ENCODE measurements at regions not wholly inside any gene's neighbourhood (a gene's known extent, or its start where the extent isn't known, plus 50 kb on each side); places are given as distances from the start of the nearest gene placed in this dataset.

DNA sequence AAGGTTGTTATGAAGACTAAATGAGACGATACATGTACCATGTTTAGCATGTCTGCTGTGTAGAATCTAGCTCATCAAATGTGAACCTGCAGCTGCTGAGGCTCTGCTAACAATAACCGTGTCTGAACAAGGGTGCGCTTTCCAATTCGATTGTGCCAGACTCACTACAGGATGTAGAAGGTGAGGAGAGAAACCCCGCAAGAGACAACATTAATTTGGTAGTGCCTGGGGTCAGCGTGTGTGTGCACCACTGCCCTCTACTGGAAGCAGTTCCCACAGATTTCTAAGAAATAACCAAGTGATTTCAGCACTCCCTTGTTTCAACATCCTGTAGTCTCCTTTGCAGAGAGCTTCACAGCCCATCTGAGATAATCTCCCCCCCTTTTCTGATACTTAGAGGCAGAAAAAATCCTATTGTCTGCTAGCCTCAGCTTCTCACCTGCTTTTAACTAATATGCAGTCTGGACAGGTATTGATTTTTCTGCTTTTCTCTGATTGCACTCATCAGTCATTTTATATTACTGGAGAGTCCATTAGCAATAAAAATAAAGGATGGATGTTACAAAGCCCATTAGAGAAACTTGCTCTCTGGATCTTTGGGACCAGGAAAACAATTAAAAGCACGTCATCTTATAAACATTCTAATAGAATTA is 96.7 kb upstream of the BACH2 start:
- Mint-ChIP-seq H3K4me1 (ENCODE audit: low read depth) (peaks cover 74% of the 10 kb centered on the region), H3K4me3 (ENCODE audit: low read depth) (no peak overlapping the region), H3K36me3 (ENCODE audit: low read depth) (no peaks in the 10 kb centered on the region), H3K27me3 (ENCODE audit: low read depth) (no peaks in the 10 kb centered on the region), H3K9me3 (no peaks in the 10 kb centered on the region), H3K27ac (peak overlapping the region; percentile 64)
- peak; percentile 71 for DNase-seq (ENCODE audit: low spot score)
- intact Hi-C loops (cut with micrococcal nuclease): loop anchor here (1.0 kb wide), 3 partner anchors 42 to 119 kb away; no protein-coding TSS in a partner anchor

DNA sequence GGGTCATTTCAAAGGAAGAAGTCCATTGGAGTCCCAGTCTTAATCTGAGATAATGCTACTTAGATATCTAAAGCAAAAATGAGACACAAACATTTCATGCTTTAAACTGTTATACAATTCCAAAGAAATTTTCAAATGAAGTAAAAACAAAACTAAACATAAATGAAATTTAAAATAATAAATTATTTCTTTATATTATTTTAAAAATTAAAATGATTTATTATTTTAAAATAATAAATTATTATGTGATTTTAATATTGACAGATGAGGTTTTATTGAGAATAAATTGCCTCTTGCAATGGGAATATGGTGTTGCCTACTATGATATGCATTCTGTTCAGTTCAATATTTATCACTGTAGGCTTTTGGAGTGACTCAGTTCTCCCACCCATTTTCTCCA is 93.7 kb upstream of the BACH2 start:
- Mint-ChIP-seq H3K27ac (no peak overlapping the region), H3K4me1 (ENCODE audit: low read depth) (peaks cover 62% of the 10 kb centered on the region), H3K27me3 (ENCODE audit: low read depth) (no peaks in the 10 kb centered on the region), H3K9me3 (no peaks in the 10 kb centered on the region), H3K4me3 (ENCODE audit: low read depth) (no peak overlapping the region), H3K36me3 (ENCODE audit: low read depth) (no peaks in the 10 kb centered on the region)
- no peak for DNase-seq (ENCODE audit: low spot score)
- intact Hi-C loops (cut with micrococcal nuclease): no loop called here

DNA sequence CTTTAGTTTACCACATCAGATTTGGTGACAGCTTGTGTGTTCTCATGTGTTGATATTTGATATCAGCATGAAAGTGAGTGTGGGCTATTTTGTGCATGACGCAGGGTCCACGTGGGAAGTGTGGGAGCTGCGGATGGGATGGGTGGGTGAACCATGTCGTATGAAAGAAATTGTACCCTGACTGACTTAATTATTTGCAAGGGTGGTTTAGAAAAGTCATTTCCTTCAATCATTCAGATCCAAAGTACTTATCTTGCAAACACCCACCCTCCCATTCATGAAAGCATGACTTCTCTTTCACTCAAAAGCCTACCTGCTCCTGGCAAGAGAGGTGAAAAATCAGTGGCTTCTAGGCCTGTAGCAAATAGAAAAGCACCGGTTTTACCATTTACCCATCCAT is 91.8 kb upstream of the BACH2 start:
- H3K4me3 Mint-ChIP-seq (ENCODE audit: low read depth): no peak overlapping the region
- no peaks in the 10 kb centered on the region for H3K36me3 Mint-ChIP-seq (ENCODE audit: low read depth)
- no peak for DNase-seq (ENCODE audit: low spot score)
- H3K4me1 Mint-ChIP-seq (ENCODE audit: low read depth): peaks cover 64% of the 10 kb centered on the region
- no peaks in the 10 kb centered on the region for H3K9me3 Mint-ChIP-seq
- peak overlapping the region; percentile 69 for H3K27ac Mint-ChIP-seq
- intact Hi-C loops (cut with micrococcal nuclease): loop anchor here (1.0 kb wide), 3 partner anchors 9 to 104 kb away; no protein-coding TSS in a partner anchor
- no peaks in the 10 kb centered on the region for H3K27me3 Mint-ChIP-seq (ENCODE audit: low read depth)

DNA sequence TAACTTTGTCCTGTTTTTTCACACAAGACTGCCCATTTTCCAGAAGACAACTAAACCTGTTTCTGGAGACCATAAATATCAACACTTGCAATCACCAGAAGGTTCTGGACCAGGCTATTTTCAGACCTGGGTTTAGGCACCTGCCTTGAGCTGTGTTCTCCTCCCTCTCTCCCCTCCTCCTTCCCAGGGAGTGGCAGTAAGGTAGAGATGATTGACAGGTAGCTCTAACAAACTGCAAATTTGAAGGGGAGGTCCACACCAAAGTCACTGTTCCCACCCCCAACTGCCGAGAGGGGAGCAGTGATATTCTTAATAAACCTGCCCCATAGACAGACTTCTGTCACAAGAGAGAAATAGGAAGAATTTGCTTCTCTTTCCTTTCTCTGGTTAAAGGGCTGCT is 91.2 kb upstream of the BACH2 start:
- H3K27ac Mint-ChIP-seq: peak overlapping the region; percentile 69
- intact Hi-C loops (cut with micrococcal nuclease): loop anchor here (1.0 kb wide), 3 partner anchors 9 to 104 kb away; no protein-coding TSS in a partner anchor
- H3K9me3 Mint-ChIP-seq: no peaks in the 10 kb centered on the region
- no peak for DNase-seq (ENCODE audit: low spot score)
- no peaks in the 10 kb centered on the region for H3K36me3 Mint-ChIP-seq (ENCODE audit: low read depth)
- H3K4me1 Mint-ChIP-seq (ENCODE audit: low read depth): peaks cover 63% of the 10 kb centered on the region
- H3K27me3 Mint-ChIP-seq (ENCODE audit: low read depth): no peaks in the 10 kb centered on the region
- H3K4me3 Mint-ChIP-seq (ENCODE audit: low read depth): no peak overlapping the region

DNA sequence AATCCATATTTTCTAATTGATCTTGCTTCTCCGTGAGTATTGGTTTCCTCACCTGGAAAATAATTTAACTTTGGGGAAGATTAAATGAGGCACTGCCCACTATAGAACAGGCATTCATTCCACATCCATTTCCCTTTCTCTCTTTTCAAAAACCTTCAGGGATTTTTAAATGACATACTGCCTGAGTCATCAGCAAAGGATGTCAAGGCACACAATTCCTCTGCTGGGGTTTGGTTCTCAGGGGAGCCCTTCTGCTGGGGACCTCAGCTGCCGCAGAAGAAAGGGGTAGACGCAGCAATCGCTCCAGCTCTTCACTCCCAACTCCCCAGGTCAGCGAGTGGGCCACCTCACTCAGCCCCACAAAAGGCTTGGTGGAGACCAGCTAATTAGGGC is 90.7 kb upstream of the BACH2 start:
- Mint-ChIP-seq H3K27ac (no peak overlapping the region), H3K36me3 (ENCODE audit: low read depth) (no peaks in the 10 kb centered on the region), H3K4me1 (ENCODE audit: low read depth) (peaks cover 66% of the 10 kb centered on the region), H3K9me3 (no peaks in the 10 kb centered on the region), H3K4me3 (ENCODE audit: low read depth) (no peak overlapping the region), H3K27me3 (ENCODE audit: low read depth) (no peaks in the 10 kb centered on the region)
- intact Hi-C loops (cut with micrococcal nuclease): no loop called here
- no peak for DNase-seq (ENCODE audit: low spot score)

DNA sequence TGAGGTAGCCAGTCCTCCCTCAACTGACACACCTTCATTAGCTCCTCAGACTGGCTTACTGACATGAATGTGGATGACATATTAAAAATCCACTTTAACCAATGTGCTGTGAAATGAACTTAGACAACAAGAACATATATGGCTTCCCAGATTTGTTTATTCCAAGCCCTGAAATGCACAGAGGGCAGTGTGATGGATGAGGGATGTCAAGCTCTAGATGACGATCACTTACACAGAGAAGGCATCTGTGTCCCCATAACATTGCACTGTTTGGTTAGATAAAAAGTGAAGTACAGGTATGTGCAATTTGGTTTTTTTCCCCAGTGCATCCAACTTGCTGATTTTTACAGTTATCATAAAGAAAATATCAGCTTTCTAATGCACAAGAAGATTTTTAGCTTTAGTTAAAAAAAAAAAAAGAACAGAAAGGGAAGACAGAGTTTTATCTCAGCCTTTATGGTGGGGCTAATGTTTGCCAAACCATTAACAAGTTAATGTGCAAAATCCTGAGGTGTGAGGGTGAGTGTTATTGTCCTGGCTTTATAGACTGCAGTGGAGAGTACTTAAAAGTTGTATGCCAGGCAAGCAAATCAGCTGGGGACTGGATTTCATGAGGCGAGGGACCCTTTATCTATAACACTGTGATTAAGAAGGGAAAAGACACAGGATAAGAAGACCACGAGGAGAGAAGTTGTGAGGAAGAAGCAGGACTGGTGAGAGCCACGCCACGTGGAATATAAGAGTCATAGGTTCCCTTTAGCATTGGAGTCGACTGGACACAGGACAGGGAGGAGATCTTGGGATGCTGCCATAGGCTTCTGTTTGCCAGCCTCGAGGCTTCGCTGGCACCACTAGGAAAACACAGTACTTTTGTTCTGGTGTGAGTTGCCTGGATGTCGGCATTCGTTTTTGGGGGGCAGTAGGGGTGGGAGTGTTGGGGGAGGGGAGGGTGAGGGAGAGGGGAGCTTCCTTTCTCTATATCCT is 90.0 kb upstream of the BACH2 start:
- Mint-ChIP-seq H3K4me3 (ENCODE audit: low read depth) (no peak overlapping the region), H3K36me3 (ENCODE audit: low read depth) (no peaks in the 10 kb centered on the region), H3K4me1 (ENCODE audit: low read depth) (peaks cover 70% of the 10 kb centered on the region), H3K27me3 (ENCODE audit: low read depth) (no peaks in the 10 kb centered on the region), H3K27ac (peak overlapping the region; percentile 10), H3K9me3 (no peaks in the 10 kb centered on the region)
- no peak for DNase-seq (ENCODE audit: low spot score)
- intact Hi-C loops (cut with micrococcal nuclease): no loop called here

DNA sequence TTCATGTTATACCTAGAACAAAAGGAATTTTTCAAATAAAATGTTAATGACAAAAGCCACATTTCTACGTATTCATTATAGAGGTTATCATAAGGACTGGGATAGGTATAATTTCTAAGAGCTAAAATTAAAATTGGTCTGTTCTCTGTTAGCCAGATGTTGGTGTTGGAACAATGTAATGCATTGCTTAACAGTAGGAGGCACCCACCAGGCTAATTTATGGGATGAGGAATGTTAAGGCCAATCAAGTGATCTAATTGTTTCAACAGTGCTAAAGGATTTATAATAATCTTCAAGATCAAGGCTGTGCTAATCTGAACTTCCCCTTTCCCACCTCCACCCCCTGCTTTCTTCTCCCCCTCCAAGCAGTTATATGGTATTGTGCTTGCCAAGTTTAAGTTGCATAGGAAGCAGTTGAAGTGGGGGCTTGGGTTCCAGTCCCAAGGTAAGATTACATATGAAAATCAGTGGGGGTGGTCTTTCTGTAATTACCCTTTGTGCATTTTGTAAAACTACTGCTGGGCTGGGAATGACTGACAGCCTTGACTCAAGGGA is 89.2 kb upstream of the BACH2 start:
- peaks cover 73% of the 10 kb centered on the region for H3K4me1 Mint-ChIP-seq (ENCODE audit: low read depth)
- H3K36me3 Mint-ChIP-seq (ENCODE audit: low read depth): no peaks in the 10 kb centered on the region
- H3K27me3 Mint-ChIP-seq (ENCODE audit: low read depth): no peaks in the 10 kb centered on the region
- H3K27ac Mint-ChIP-seq: no peak overlapping the region
- intact Hi-C loops (cut with micrococcal nuclease): no loop called here
- DNase-seq (ENCODE audit: low spot score): no peak
- no peak overlapping the region for H3K4me3 Mint-ChIP-seq (ENCODE audit: low read depth)
- H3K9me3 Mint-ChIP-seq: no peaks in the 10 kb centered on the region

DNA sequence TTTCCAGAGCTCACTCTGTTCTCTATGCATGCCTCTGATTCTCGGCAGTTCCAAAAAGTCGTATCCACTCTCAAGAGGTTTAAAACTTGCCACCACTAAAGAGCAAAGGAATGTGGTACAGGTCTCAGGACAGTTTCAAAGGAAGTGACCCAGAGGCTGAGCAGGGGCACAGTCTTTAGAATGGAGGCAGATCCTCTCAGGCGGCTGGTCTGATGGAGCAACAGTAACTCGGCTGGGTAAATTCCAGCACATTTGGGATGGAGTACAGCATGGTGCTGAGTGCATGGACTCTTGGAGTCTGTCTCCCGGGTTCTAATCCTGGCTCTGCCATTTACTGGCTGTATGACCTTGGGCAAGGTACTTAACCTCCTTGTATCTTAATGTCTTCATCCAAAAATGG is 88.1 kb upstream of the BACH2 start:
- H3K4me3 Mint-ChIP-seq (ENCODE audit: low read depth): no peak overlapping the region
- no peaks in the 10 kb centered on the region for H3K27me3 Mint-ChIP-seq (ENCODE audit: low read depth)
- H3K4me1 Mint-ChIP-seq (ENCODE audit: low read depth): peaks cover 67% of the 10 kb centered on the region
- no peak overlapping the region for H3K27ac Mint-ChIP-seq
- H3K9me3 Mint-ChIP-seq: no peaks in the 10 kb centered on the region
- no peaks in the 10 kb centered on the region for H3K36me3 Mint-ChIP-seq (ENCODE audit: low read depth)
- intact Hi-C loops (cut with micrococcal nuclease): no loop called here
- DNase-seq (ENCODE audit: low spot score): no peak

DNA sequence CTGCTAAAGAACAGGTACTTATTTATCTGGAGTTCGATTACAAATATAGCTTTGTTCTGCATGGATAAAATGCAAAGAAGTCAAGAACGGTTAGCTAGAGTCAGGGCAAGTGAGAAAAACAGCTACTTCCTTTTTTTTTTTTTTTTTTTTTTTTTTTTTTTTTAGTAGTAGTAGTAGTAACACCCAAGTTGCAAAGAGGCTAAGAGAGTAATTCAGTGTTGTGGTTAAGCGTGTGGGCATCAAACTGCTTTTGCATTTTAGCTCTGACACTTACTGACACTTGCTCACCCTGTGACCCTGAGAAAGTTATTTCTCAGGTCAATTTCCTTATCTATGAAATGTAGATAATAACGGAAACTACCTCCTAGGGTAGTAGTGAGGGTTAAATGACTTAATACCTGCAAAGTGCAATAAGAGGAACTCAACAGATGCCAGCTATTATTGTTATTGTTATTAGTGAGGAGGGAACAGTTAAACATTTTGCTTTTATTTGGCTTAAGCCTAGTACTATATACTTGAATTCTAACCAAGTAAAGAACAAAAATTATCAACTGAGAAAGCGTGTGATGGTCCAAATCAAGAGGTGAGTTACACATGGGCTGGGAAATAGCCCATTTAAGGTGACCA is 86.7 kb upstream of the BACH2 start:
- peaks cover 53% of the 10 kb centered on the region for H3K4me1 Mint-ChIP-seq (ENCODE audit: low read depth)
- peak overlapping the region; percentile 78 for H3K27ac Mint-ChIP-seq
- DNase-seq (ENCODE audit: low spot score): no peak
- intact Hi-C loops (cut with micrococcal nuclease): loop anchor here (1.0 kb wide), 1 partner anchor 13 kb away; no protein-coding TSS in a partner anchor
- no peaks in the 10 kb centered on the region for H3K9me3 Mint-ChIP-seq
- H3K27me3 Mint-ChIP-seq (ENCODE audit: low read depth): peaks cover 2% of the 10 kb centered on the region
- no peaks in the 10 kb centered on the region for H3K36me3 Mint-ChIP-seq (ENCODE audit: low read depth)
- H3K4me3 Mint-ChIP-seq (ENCODE audit: low read depth): no peak overlapping the region

DNA sequence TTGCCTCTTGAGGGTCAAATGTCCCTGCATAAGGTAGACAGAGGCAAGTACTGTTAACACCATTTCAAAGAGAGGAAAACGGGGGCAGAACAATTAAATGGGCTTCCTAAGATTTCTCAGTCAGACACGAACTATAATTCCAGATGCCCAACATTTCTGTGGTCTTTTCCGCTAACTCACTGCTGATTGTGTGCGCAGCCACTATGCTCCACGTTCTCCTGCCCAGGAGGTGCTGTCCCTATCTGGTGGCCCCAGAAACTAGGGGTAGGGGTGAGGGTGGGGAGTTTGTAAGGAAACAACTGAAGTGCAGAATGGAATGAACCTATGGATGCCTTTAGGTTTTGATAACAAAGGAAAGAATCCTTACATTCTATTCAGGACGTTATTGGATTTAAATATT is 86.1 kb upstream of the BACH2 start:
- Mint-ChIP-seq H3K4me1 (ENCODE audit: low read depth) (peaks cover 48% of the 10 kb centered on the region), H3K36me3 (ENCODE audit: low read depth) (no peaks in the 10 kb centered on the region), H3K4me3 (ENCODE audit: low read depth) (no peak overlapping the region), H3K9me3 (no peaks in the 10 kb centered on the region), H3K27ac (no peak overlapping the region), H3K27me3 (ENCODE audit: low read depth) (peaks cover 2% of the 10 kb centered on the region)
- no peak for DNase-seq (ENCODE audit: low spot score)
- intact Hi-C loops (cut with micrococcal nuclease): loop anchor here (1.0 kb wide), 1 partner anchor 12 kb away; no protein-coding TSS in a partner anchor

DNA sequence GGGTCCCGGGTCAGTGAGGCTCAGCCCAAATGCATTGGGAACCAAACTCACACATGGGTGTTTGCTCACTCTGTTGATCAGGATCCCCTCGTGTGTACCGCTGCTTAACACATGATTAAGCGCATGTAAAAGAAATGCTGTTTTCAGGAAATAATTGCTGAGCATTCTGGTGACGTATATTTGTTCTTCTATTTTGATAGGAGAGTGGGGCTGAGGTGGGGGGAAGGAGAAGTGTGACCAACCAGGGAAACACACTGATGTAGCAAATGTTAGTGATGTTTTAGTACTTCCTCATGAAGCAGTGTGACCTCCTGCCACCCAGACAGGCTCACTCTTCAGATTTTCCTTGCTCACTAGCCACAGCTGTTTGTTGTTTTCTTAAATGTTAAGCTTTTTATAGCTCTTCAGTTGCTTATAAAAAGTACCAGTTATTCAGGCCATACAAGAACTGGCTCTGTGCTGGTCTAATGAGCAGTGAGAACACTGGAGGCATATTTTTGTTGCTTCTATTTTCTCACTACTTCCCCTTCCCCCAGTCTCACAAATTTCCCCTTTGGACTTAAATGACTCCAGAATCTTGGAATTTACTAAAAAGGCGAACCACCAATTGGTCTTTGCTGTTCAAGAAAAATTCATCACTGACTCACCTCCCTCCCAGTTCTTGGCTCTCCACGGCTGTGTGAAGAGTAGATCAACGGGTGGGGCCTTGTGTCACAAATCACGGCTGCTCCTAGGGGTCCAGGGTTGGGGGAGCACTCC is 79.2 kb upstream of the BACH2 start:
- intact Hi-C loops (cut with micrococcal nuclease): no loop called here
- H3K27ac Mint-ChIP-seq: no peak overlapping the region
- peaks cover 8% of the 10 kb centered on the region for H3K4me1 Mint-ChIP-seq (ENCODE audit: low read depth)
- H3K4me3 Mint-ChIP-seq (ENCODE audit: low read depth): no peak overlapping the region
- DNase-seq (ENCODE audit: low spot score): no peak
- no peaks in the 10 kb centered on the region for H3K36me3 Mint-ChIP-seq (ENCODE audit: low read depth)
- H3K27me3 Mint-ChIP-seq (ENCODE audit: low read depth): peaks cover 6% of the 10 kb centered on the region
- H3K9me3 Mint-ChIP-seq: no peaks in the 10 kb centered on the region

DNA sequence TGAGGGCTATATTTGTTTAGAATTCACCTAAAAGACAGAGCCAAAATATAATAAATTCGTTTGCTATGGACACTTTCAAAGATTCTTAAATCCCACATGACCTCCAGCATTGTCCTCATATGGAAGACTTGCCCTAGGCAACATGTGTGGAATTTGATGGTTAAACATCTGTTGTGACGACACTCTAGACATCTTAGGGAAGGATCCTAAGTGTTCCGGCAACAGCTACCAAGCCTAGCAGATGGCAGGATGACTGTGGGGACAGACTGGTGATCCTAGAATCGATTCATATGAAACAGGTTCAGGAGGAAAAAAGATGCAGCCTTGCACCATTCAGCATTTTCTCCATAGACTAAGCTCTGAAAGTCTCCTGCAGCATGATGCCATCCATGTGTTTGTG is 77.6 kb upstream of the BACH2 start:
- no peak overlapping the region for H3K4me3 Mint-ChIP-seq (ENCODE audit: low read depth)
- intact Hi-C loops (cut with micrococcal nuclease): no loop called here

More for the DNA sequence above, 77.6 kb upstream of the BACH2 start:
- Mint-ChIP-seq H3K4me1 (ENCODE audit: low read depth) (peaks cover 23% of the 10 kb centered on the region), H3K36me3 (ENCODE audit: low read depth) (no peaks in the 10 kb centered on the region), H3K27ac (no peak overlapping the region), H3K27me3 (ENCODE audit: low read depth) (peaks cover 5% of the 10 kb centered on the region), H3K9me3 (no peaks in the 10 kb centered on the region)
- DNase-seq (ENCODE audit: low spot score): no peak

Data from activated T-helper 2 cell treated with anti-CD3 and anti-CD28 coated beads, Interferon-gamma antibody, Interleukin-2, Interleukin-4, amounts not matched to agents 10 μg/mL and 5 μg/mL and 100 μg/mL, durations not matched to agents 14 hours and 24 hours and 36 hours (primary cell).